BLaER1 (cell line): ENCODE measurements at regions not wholly inside any gene's neighbourhood (a gene's known extent, or its start where the extent isn't known, plus 50 kb on each side); places are given as distances from the start of the nearest gene placed in this dataset.

ENCODE experiments used
- H3K27ac ChIP-seq: shearing (Covaris generic); formaldehyde crosslinking; 2 replicates; pipeline ENCODE4 v1.8.1; 2022
- H3K27me3 ChIP-seq: shearing (Covaris generic); formaldehyde crosslinking; 2 replicates; pipeline ENCODE4 v1.8.1; 2022
- H3K36me3 ChIP-seq: shearing (Covaris generic); formaldehyde crosslinking; 2 replicates; pipeline ENCODE4 v1.8.1; 2022
- H3K4me1 ChIP-seq: shearing (Covaris generic); formaldehyde crosslinking; 2 replicates; pipeline ENCODE4 v1.8.1; 2022
- H3K4me2 ChIP-seq: shearing (Covaris generic); formaldehyde crosslinking; 2 replicates; pipeline ENCODE4 v1.8.1; 2022
- H3K4me3 ChIP-seq: shearing (Covaris generic); formaldehyde crosslinking; 2 replicates; pipeline ENCODE4 v1.8.1; 2022
- H3K9ac ChIP-seq: shearing (Covaris generic); formaldehyde crosslinking; 2 replicates; pipeline ENCODE4 v1.8.1; 2022
- H3K9me3 ChIP-seq: shearing (Covaris generic); formaldehyde crosslinking; 2 replicates; pipeline ENCODE4 v1.8.1; 2022
- H4K20me1 ChIP-seq: shearing (Covaris generic); formaldehyde crosslinking; 2 replicates; pipeline ENCODE4 v1.8.1; 2022
- Cebpa-rat ChIP-seq: shearing (Covaris generic); IDR thresholded peaks from 2 replicates; pipeline ENCODE4 v1.8.1; 2022

- no peak overlapping the region for H3K9ac ChIP-seq
- H3K36me3 ChIP-seq, result no peaks in the 10 kb centered on the region
- no peaks in the 10 kb centered on the region for H4K20me1 ChIP-seq
- no peak overlapping the region for H3K4me2 ChIP-seq
- no peaks in the 10 kb centered on the region for H3K27me3 ChIP-seq
- no peaks in the 10 kb centered on the region for H3K4me1 ChIP-seq
- peaks cover 8% of the 10 kb centered on the region; the same call in 1 of the 2 replicates for H3K9me3 ChIP-seq
- no peak for TF ChIP-seq Cebpa-rat
- H3K4me3 ChIP-seq, result no peak overlapping the region
- no peak overlapping the region for H3K27ac ChIP-seq
Observed at GRCh38 chr2:215697496-215697895, 261.6 kb upstream of the FN1 start.

GRCh38 chr2:215697003-215697402, 261.1 kb upstream of the FN1 start:
- Histone ChIP-seq H3K4me3 (no peak overlapping the region), H3K27ac (no peak overlapping the region), H4K20me1 (no peaks in the 10 kb centered on the region), H3K27me3 (no peaks in the 10 kb centered on the region), H3K9me3 (peaks cover 8% of the 10 kb centered on the region; the same call in 1 of the 2 replicates), H3K4me1 (no peaks in the 10 kb centered on the region), H3K4me2 (no peak overlapping the region), H3K9ac (no peak overlapping the region), H3K36me3 (no peaks in the 10 kb centered on the region)
- no peak for TF ChIP-seq Cebpa-rat

GRCh38 chr2:215695861-215696260, 260.0 kb upstream of the FN1 start:
- Histone ChIP-seq H3K4me1 (no peaks in the 10 kb centered on the region), H3K27ac (no peak overlapping the region), H3K9ac (no peak overlapping the region), H4K20me1 (no peaks in the 10 kb centered on the region), H3K4me2 (no peak overlapping the region), H3K4me3 (no peak overlapping the region), H3K9me3 (peaks cover 8% of the 10 kb centered on the region; the same call in 1 of the 2 replicates), H3K27me3 (no peaks in the 10 kb centered on the region), H3K36me3 (no peaks in the 10 kb centered on the region)
- no peak for TF ChIP-seq Cebpa-rat

DNA sequence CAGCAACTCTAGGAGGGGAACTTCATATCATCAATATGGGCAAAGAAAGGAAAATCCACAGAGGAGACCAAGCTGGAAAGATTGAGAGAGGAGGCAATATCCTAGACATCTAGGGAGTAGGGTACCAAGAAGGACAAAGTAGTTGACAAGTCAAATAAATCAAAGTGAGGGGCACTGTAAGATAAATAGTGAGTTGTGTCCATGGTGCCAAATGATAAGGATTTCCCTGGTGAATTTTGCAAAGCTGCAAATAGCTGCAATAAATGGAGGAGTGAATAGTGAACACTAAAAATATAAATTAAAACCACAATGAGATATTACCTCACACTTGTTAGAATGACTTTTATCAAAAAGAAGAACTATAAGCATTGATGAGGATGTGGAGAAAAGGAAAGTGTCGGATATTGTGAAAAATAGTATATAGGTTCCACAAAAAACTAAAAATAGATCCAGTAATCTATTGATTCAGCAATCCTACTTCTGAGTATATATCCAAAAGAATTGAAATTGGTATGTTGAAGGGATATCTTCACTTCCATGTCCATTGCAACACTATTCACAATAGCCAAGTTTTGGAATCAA, 258.2 kb upstream of the FN1 start:
- Histone ChIP-seq H3K4me2 (no peak overlapping the region), H4K20me1 (no peaks in the 10 kb centered on the region), H3K27me3 (no peaks in the 10 kb centered on the region), H3K27ac (no peak overlapping the region), H3K9ac (no peak overlapping the region), H3K4me3 (no peak overlapping the region), H3K36me3 (no peaks in the 10 kb centered on the region), H3K9me3 (peaks cover 8% of the 10 kb centered on the region; the same call in 1 of the 2 replicates), H3K4me1 (no peaks in the 10 kb centered on the region)
- TF ChIP-seq Cebpa-rat, result no peak

DNA sequence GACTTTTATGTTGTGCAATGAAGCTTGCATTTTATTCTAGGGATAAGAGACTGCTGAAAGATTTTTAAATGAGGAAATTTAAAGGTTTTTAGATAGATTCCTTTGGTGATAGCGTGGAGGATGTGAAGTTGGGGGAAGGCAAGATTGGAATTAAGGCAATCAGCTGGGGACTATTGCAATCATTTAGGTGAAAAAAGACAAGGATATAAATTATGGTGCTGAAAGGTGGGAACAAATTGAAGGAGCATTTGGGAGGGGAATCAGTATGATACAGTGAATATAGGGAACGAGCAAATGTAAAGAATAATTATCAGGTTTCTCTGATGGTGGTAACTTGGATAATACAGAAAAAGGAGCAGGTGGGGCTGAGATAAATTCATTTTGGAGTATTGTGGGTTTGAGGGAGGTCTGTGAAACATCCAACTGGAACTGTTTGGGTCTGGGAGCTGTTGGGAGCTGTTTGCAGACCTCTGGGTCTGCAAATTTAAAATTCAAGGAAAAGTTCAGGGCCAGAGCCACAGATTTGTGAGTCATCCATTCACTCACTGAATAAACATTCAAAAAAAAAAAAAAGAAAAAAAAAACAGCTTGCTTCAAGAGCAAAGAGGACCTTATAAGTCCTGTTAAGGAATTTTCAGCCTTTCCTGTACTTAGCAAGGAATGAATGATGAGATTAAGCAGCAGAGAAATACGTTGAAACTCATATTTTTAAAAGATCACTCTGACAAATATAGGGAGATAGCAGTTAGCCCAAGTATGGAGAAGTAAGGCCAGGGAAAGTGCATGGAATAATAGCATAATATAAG, 257.5 kb upstream of the FN1 start:
- Histone ChIP-seq H3K4me1 (no peaks in the 10 kb centered on the region), H3K9me3 (0 out of 2 replicates have a peak, but pooled peaks cover 6% of the 10 kb centered on the region), H3K27me3 (no peaks in the 10 kb centered on the region), H3K4me3 (no peak overlapping the region), H3K9ac (no peak overlapping the region), H4K20me1 (no peaks in the 10 kb centered on the region), H3K36me3 (no peaks in the 10 kb centered on the region), H3K4me2 (no peak overlapping the region), H3K27ac (no peak overlapping the region)
- TF ChIP-seq Cebpa-rat, result no peak

DNA sequence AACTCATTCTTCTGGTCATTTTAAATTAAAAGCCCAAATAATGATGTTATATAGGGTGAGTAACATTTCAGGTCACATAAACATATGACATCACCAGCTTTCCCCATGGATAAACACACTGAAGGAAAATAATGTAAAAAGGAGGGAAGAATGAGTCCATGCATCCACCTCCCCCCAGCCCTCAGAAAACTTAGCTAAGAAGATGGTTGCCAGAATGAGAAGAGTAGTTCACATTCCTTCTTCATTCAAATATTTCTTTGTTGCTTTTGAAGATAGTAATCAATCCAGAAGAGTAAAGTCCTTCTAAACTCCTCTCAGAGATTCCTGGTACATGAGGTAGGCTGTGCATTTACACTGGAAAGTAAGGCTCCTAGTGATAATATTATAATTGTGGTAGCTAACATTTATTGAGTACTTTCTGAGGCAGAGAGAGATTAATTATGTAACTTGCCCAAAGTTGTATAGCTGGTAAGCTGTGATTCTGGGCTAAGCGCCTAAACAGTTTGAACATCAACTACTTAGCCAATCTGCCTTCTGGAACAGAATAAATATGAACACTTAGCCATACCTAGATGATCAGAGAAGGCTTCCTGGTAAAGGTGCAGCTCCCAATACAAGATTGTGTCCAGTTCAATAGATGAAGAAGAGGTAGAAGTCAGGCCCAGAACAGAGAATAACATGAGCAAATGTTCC, 256.7 kb upstream of the FN1 start:
- Histone ChIP-seq H4K20me1 (no peaks in the 10 kb centered on the region), H3K27me3 (no peaks in the 10 kb centered on the region), H3K4me3 (no peak overlapping the region), H3K27ac (no peak overlapping the region), H3K4me1 (no peaks in the 10 kb centered on the region), H3K36me3 (no peaks in the 10 kb centered on the region), H3K4me2 (no peak overlapping the region), H3K9ac (no peak overlapping the region), H3K9me3 (0 out of 2 replicates have a peak, but pooled peaks cover 2% of the 10 kb centered on the region)
- no peak for TF ChIP-seq Cebpa-rat

DNA sequence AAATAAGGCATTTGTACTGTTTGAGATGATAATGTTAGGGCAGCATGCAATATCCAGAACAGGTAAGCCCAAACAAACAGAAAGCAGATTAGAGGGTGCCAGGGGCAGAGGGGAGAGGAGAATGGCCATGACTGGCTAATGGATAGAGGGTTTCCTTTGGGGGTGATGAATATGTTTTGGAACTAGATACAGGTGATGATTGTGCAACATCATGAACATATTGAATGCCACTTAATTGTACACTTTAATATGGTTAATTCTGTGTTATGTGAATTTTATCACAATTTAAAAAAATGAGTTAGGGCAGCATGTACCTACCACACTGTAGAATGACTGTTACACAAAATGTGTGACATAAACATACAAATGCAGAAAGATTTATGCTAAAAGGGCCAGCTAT, 255.5 kb upstream of the FN1 start:
- Histone ChIP-seq H3K4me1 (no peaks in the 10 kb centered on the region), H3K9me3 (no peaks in the 10 kb centered on the region), H4K20me1 (no peaks in the 10 kb centered on the region), H3K9ac (no peak overlapping the region), H3K4me3 (no peak overlapping the region), H3K4me2 (no peak overlapping the region), H3K36me3 (no peaks in the 10 kb centered on the region), H3K27ac (no peak overlapping the region), H3K27me3 (no peaks in the 10 kb centered on the region)
- TF ChIP-seq Cebpa-rat, result no peak

DNA sequence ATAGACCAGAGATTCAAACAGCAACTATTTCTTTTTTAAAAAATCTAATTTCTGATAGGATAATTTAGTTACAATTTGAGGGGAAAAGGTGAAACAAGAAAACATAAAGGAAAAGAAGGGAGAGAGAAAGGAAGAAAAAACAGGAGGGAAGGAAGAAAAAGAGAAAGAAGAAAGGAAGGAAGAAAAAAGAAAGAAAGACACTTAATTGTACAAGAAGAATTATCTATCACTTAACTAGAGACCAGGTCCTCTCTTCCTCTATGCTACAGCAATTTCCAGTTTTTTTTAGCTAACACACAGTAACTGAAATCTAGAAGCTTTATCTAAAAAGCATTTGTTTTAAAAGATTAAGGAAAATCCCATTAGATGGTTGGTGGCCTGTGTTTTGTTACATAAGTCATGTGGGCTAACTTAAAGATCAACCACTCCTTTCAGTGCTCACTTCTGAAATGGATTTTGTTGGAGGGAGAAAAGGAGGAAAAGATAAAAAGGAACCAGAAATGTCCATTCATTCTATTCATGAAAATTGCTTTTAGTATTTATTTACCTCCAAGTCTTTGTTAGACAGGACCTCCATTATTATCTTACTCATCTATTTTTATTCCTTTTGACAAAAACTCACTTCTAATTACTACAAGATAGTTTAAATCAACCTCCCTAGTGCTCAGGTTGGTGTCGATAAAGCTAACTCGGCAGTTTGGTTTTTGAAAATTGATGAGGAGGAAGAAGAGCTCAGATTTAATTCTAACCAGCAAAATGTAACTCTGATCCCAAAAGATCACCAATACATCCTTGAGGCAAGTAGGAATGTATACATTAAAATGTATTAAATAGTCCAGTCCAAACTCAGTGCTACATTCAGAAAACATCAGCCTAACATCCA, 251.5 kb upstream of the FN1 start:
- Histone ChIP-seq H3K4me3 (no peak overlapping the region), H3K27me3 (no peaks in the 10 kb centered on the region), H3K4me2 (no peak overlapping the region), H3K4me1 (no peaks in the 10 kb centered on the region), H3K36me3 (no peaks in the 10 kb centered on the region), H4K20me1 (no peaks in the 10 kb centered on the region), H3K27ac (no peak overlapping the region), H3K9me3 (no peaks in the 10 kb centered on the region), H3K9ac (no peak overlapping the region)
- no peak for TF ChIP-seq Cebpa-rat

DNA sequence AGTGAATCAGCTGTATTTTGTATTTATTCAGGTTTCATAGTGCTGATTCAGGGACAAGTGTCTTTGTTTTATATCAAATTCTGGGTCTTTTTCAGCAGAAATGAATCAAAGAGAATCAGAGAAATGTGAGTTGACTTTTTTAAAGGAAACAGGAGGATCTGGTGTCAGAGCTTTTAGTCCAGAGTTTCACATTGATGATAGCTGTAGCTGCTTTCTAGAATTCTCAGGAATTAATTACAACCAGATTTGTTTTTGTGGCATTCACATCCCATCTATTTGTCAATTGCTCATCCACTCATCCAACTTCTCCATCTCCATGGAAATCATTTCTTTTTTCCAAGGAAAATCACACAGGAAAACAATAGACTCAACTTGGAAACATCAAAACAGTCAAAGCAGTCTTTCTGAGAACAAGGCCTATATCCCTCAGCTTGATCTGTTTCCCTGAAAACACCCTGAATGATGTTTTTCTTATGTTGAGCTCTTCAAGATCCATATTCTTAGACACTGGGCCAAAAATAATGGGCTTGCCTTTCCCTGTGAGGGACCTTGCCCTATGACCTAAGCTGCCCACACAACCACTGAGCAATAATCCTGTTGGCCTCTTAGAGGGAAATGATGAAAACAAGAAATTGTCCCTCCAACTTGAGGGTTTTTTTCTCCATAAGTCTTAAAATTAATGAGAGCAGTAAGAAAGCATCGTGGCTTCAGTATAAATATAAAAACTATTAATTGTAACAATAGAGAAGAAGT, 249.5 kb upstream of the FN1 start:
- Histone ChIP-seq H3K27ac (no peak overlapping the region), H3K4me1 (peaks cover 18% of the 10 kb centered on the region), H3K36me3 (no peaks in the 10 kb centered on the region), H3K4me2 (no peak overlapping the region), H3K9ac (no peak overlapping the region), H4K20me1 (no peaks in the 10 kb centered on the region), H3K27me3 (no peaks in the 10 kb centered on the region), H3K9me3 (no peaks in the 10 kb centered on the region), H3K4me3 (no peak overlapping the region)
- no peak for TF ChIP-seq Cebpa-rat
